ENCODE measurements at regions not wholly inside any gene's neighbourhood (a gene's known extent, or its start where the extent isn't known, plus 50 kb on each side); places are given as distances from the start of the nearest gene placed in this dataset.
"Not testable (repeated sequence)": the region's sequence is repeated elsewhere in the genome, so short reads cannot be mapped to it uniquely, and the experiment has no call there.

- DNase-seq: no peak
- TF ChIP-seq GATA1 (IDR thresholded peaks at IDR 0.05; ENCODE audit: low read depth, low read length) (no peak), POLR2A (IDR thresholded peaks at IDR 0.05; ENCODE audit: low read length) (no peak)
These were observed 704.3 kb upstream of the ZNF608 start for GRCh38 chr5:125450771-125451170.

- no peak for DNase-seq
- TF ChIP-seq GATA1 (IDR thresholded peaks at IDR 0.05; ENCODE audit: low read depth, low read length) (no peak), POLR2A (IDR thresholded peaks at IDR 0.05; ENCODE audit: low read length) (no peak)
These were observed 705.2 kb upstream of the ZNF608 start for GRCh38 chr5:125451622-125452021.

GRCh38 chr5:125452991-125453390, 706.6 kb upstream of the ZNF608 start:
- TF ChIP-seq GATA1 (IDR thresholded peaks at IDR 0.05; ENCODE audit: low read depth, low read length) (no peak), POLR2A (IDR thresholded peaks at IDR 0.05; ENCODE audit: low read length) (no peak)
- DNase-seq: no peak

- no peak for DNase-seq
- TF ChIP-seq GATA1 (IDR thresholded peaks at IDR 0.05; ENCODE audit: low read depth, low read length) (no peak), POLR2A (IDR thresholded peaks at IDR 0.05; ENCODE audit: low read length) (no peak)
These were observed 708.6 kb upstream of the ZNF608 start for GRCh38 chr5:125455041-125455440.

- DNase-seq: not testable (repeated sequence)
These were observed 709.6 kb upstream of the ZNF608 start for GRCh38 chr5:125456005-125456404.

GRCh38 chr5:125457617-125458016, 711.2 kb upstream of the ZNF608 start:
- TF ChIP-seq POLR2A (IDR thresholded peaks at IDR 0.05; ENCODE audit: low read length): no peak
- no peak for TF ChIP-seq GATA1 (IDR thresholded peaks at IDR 0.05; ENCODE audit: low read depth, low read length)

GRCh38 chr5:125458949-125459348, 712.5 kb upstream of the ZNF608 start:
- DNase-seq: not testable (repeated sequence)

More at GRCh38 chr5:125457617-125458016, 711.2 kb upstream of the ZNF608 start:
- DNase-seq: no peak

- TF ChIP-seq GATA1 (IDR thresholded peaks at IDR 0.05; ENCODE audit: low read depth, low read length) (no peak), POLR2A (IDR thresholded peaks at IDR 0.05; ENCODE audit: low read length) (no peak)
- no peak for DNase-seq
These were observed 715.2 kb upstream of the ZNF608 start for GRCh38 chr5:125461641-125462072.

GRCh38 chr5:125463466-125464092, 717.1 kb upstream of the ZNF608 start:
- DNase-seq: no peak

GRCh38 chr5:125464847-125465432, 718.5 kb upstream of the ZNF608 start:
- no peak for DNase-seq
- TF ChIP-seq GATA1 (IDR thresholded peaks at IDR 0.05; ENCODE audit: low read depth, low read length) (no peak), POLR2A (IDR thresholded peaks at IDR 0.05; ENCODE audit: low read length) (no peak)

More at GRCh38 chr5:125463466-125464092, 717.1 kb upstream of the ZNF608 start:
- TF ChIP-seq GATA1 (IDR thresholded peaks at IDR 0.05; ENCODE audit: low read depth, low read length): no peak
- no peak for TF ChIP-seq POLR2A (IDR thresholded peaks at IDR 0.05; ENCODE audit: low read length)

GRCh38 chr5:125465703-125466102, 719.3 kb upstream of the ZNF608 start:
- DNase-seq: no peak
- no peak for TF ChIP-seq GATA1 (IDR thresholded peaks at IDR 0.05; ENCODE audit: low read depth, low read length)
- TF ChIP-seq POLR2A (IDR thresholded peaks at IDR 0.05; ENCODE audit: low read length): no peak

GRCh38 chr5:125467222-125467621, 720.8 kb upstream of the ZNF608 start:
- no peak for TF ChIP-seq POLR2A (IDR thresholded peaks at IDR 0.05; ENCODE audit: low read length)
- TF ChIP-seq GATA1 (IDR thresholded peaks at IDR 0.05; ENCODE audit: low read depth, low read length): no peak
- DNase-seq: no peak

- DNase-seq: no peak
These were observed 724.0 kb upstream of the ZNF608 start for GRCh38 chr5:125470280-125470902.

GRCh38 chr5:125476901-125477585, 730.6 kb upstream of the ZNF608 start:
- TF ChIP-seq GATA1 (IDR thresholded peaks at IDR 0.05; ENCODE audit: low read depth, low read length) (no peak), POLR2A (IDR thresholded peaks at IDR 0.05; ENCODE audit: low read length) (no peak)
- DNase-seq: no peak

More at GRCh38 chr5:125470280-125470902, 724.0 kb upstream of the ZNF608 start:
- TF ChIP-seq GATA1 (IDR thresholded peaks at IDR 0.05; ENCODE audit: low read depth, low read length): no peak
- TF ChIP-seq POLR2A (IDR thresholded peaks at IDR 0.05; ENCODE audit: low read length): no peak

Data from erythroblast (primary cell).